ENCODE measurements at regions not wholly inside any gene's neighbourhood (a gene's known extent, or its start where the extent isn't known, plus 50 kb on each side); places are given as distances from the start of the nearest gene placed in this dataset.
"Not testable (repeated sequence)": the region's sequence is repeated elsewhere in the genome, so short reads cannot be mapped to it uniquely, and the experiment has no call there.

- no peak for DNase-seq (ENCODE audit: low read depth)
Observed at GRCh38 chr13:73671732-73672131, 462.5 kb downstream of the KLF12 start.

- no peak for DNase-seq (ENCODE audit: low read depth)
Observed at GRCh38 chr13:73671011-73671410, 463.2 kb downstream of the KLF12 start.

DNA sequence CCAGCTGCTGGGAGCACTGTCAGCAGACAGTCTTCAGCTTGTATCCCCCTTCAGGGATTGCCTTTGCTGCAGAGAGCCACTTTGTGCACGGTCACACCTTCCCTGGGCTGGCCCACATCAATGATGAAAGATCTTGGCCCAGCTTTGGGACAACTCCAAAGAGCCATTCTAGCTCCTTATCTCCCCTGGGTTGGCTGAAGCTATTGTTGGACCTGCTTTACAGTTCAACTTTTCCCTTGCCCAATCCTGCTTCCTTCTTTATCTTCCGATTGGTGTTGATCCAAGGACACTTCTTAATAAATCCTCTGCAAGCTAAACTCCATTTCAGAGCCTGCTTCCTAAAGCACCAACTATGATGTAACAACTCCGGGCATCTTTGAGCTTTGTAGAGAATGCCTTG is 466.4 kb downstream of the KLF12 start:
- DNase-seq (ENCODE audit: low read depth), result no peak

GRCh38 chr13:73665261-73665660 is 468.9 kb downstream of the KLF12 start:
- DNase-seq (ENCODE audit: low read depth), result no peak

GRCh38 chr13:73664851-73665250 is 469.4 kb downstream of the KLF12 start:
- no peak for DNase-seq (ENCODE audit: low read depth)

- no peak for DNase-seq (ENCODE audit: low read depth)
Observed at GRCh38 chr13:73662833-73663232, 471.4 kb downstream of the KLF12 start.

- no peak for DNase-seq (ENCODE audit: low read depth)
Observed at GRCh38 chr13:73661687-73662425, 472.3 kb downstream of the KLF12 start.

GRCh38 chr13:73661066-73661465 is 473.1 kb downstream of the KLF12 start:
- no peak for DNase-seq (ENCODE audit: low read depth)

- DNase-seq (ENCODE audit: low read depth), result no peak
Observed at GRCh38 chr13:73658639-73659038, 475.6 kb downstream of the KLF12 start.

GRCh38 chr13:73657821-73658540 is 476.2 kb downstream of the KLF12 start:
- peak; percentile 10 for DNase-seq (ENCODE audit: low read depth)

- no peak for DNase-seq (ENCODE audit: low read depth)
Observed at GRCh38 chr13:73656863-73657262, 477.3 kb downstream of the KLF12 start.

GRCh38 chr13:73653688-73654087 is 480.5 kb downstream of the KLF12 start:
- no peak for DNase-seq (ENCODE audit: low read depth)

DNA sequence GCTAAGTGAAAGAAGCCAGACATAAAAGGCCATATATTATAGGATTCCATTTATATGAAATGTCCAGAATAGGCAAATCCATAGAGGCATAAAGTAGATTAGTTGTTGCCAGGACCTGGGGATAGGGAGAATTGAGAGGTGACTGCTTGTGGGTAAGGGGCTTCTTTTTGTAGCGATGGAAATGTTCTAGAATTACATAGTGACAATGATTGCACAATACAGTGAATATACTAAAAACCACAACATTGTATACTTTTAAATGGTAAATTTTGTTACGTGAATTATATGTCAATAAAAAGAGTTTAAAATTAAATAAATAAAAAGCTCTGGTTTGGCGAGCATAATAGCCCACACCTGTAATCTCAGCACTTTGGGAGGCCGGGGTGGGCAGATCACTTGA is 486.8 kb downstream of the KLF12 start:
- no peak for DNase-seq (ENCODE audit: low read depth)

DNA sequence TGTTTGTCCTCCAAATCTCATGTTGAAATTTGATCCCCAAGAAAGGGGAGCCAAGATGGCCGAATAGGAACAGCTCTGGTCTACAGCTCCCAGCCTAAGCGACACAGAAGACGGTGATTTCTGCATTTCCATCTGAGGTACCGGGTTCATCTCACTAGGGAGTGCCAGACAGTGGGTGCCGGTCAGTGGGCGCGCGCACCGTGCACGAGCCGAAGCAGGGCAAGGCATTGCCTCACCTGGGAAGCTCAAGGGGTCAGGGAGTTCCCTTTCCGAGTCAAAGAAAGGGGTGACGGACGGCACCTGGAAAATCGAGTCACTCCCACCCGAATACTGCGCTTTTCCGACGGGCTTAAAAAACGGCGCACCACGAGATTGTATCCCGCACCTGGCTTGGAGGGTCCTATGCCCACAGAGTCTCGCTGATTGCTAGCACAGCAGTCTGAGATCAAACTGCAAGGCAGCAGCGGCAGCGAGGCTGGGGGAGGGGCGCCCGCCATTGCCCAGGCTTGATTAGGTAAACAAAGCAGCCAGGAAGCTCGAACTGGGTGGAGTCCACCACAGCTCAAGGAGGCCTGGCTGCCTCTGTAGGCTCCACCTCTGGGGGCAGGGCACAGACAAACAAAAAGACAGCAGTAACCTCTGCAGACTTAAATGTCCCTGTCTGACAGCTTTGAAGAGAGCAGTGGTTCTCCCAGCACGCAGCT is 493.6 kb downstream of the KLF12 start:
- DNase-seq (ENCODE audit: low read depth), result not testable (repeated sequence)

DNA sequence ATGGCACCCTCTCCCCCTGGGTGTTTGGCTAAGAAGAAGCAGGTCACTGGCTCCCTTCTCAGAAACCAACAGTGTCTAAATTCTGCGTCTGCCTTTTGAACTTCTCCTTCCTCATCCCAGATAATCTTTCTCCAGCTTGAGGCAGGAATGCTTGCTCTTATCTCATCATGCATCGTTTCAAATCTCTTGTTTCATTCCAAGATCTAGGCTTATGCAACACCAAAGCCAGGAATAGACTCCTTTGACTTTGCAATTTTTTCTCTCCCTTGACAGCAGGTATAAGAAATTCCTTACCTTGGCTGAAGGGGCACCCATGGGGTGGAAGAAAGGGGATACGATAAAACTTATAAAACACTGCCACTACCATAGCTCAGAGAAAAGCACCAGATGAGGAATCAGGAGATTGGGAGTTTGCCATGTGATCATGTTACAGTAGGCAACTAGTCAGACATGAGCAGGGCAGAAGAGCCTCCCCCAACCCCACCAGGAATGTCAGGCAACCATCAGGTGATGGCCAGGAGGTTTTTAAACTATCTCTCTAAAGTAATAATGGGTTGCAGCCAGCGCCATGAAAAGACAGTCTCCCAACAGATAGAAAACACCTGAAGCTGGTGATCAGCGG is 498.9 kb downstream of the KLF12 start:
- DNase-seq (ENCODE audit: low read depth), result no peak

DNA sequence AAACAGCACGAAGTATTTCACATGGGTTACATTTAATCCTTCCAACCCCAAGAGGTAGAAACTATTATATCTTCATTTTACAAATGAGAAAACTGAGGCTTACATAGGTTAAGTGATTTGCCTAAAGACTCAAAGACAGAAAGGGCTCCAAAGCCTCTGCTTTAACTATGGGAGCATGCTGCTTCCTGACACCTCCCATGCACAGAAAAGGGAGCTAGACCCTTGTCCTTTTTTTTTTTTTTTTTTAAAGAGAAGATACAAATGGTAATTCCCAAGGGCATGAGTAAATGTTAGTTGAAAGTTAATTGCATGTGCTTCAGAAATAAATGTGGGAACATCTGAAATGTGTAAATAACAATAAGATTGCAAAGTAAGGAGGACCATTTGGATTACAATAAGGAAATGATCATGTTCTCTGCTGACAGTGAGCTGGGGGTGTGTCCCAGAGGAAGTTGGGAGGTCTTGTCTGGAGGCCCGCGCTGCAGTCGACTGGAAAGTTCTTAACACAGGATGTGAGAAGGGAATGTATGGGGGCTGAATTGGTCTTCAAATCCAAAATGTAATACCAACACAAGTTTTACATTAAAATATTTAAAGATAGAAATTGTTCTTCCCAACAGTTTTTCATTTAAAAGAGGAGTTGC is 500.3 kb downstream of the KLF12 start:
- DNase-seq (ENCODE audit: low read depth), result no peak

- DNase-seq (ENCODE audit: low read depth), result no peak
Observed at GRCh38 chr13:73631411-73631810, 502.8 kb downstream of the KLF12 start.

- DNase-seq (ENCODE audit: low read depth), result no peak
Observed at GRCh38 chr13:73625562-73626339, 508.5 kb downstream of the KLF12 start.

DNA sequence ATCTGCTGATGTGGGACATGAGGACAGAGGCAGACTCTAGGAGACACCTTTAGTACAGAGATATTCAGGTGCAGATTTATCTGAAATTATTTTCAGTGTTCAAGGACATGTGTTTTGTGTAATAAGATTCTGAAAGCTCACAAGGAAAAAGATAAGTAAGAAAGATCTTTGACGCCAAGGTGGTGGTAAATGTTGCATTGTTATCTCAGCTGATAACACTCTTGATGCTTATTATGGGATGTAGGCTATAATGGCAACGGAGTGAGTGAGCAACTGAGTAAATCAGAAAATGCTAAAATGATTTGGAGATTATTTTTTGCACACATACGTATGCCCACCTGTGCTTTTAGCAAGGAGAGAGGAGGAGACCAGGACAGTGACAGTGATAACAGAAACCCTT is 510.9 kb downstream of the KLF12 start:
- no peak for DNase-seq (ENCODE audit: low read depth)

DNA sequence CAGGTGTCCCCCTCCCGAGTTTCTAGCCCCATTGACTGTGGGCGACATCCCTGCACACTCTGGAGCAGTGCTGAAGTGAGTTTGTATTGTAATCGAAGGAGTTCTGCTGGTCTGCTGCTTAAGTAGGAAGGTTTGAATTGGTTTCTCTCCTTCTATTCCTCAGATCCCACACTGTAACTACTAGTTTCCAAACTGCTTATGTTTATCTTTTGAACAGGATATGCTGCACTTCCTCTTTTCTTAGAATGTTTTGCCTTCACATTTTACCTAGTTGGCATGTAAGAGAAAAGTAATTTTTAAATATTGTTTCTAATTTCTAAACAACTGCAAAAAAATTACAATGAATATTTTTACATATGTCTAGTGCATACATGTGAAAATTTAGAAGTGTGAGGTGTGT is 511.8 kb downstream of the KLF12 start:
- DNase-seq (ENCODE audit: low read depth), result no peak

- no peak for DNase-seq (ENCODE audit: low read depth)
Observed at GRCh38 chr13:73618275-73618865, 515.8 kb downstream of the KLF12 start.
